ACC112 (cell line): ENCODE measurements at regions not wholly inside any gene's neighbourhood (a gene's known extent, or its start where the extent isn't known, plus 50 kb on each side); places are given as distances from the start of the nearest gene placed in this dataset.

Experiments used
- H2AFZ ChIP-seq: fragments of 200-600 bp; sonication (generic); one replicate; pipeline ENCODE4 v1.6.0; 2017; ENCODE audit warnings: antibody characterized with exemption, low read length; ENCODE audit not compliant: unreplicated experiment
- H3K27ac ChIP-seq: fragments of 200-600 bp; sonication (generic); 2 replicates; pipeline ENCODE4 v1.5.1; 2014; ENCODE audit warnings: low read depth, mild to moderate bottlenecking, antibody characterized with exemption, low read length, moderate library complexity
- H3K27me3 ChIP-seq: fragments of 200-600 bp; sonication (generic); 2 replicates; pipeline ENCODE4 v1.6.1; 2014; ENCODE audit warnings: mild to moderate bottlenecking, antibody characterized with exemption, low read length, moderate library complexity, mixed read lengths; ENCODE audit not compliant: insufficient read depth
- H3K36me3 ChIP-seq: fragments of 200-600 bp; sonication (generic); 2 replicates; pipeline ENCODE4 v1.6.1; 2016; ENCODE audit warnings: mild to moderate bottlenecking, antibody characterized with exemption, low read length, moderate library complexity, mixed read lengths; ENCODE audit not compliant: insufficient read depth
- H3K4me1 ChIP-seq: fragments of 200-600 bp; sonication (generic); one replicate; pipeline ENCODE4 v1.6.1; 2016; ENCODE audit warnings: low read length, mixed read lengths; ENCODE audit not compliant: insufficient read depth, unreplicated experiment, control insufficient read depth
- H3K4me3 ChIP-seq: fragments of 200-600 bp; sonication (generic); 2 replicates; pipeline ENCODE4 v1.5.1; 2014; ENCODE audit warnings: mild to moderate bottlenecking, low read depth, low read length
- H3K79me2 ChIP-seq: fragments of 200-600 bp; sonication (generic); one replicate; pipeline ENCODE4 v1.6.0; 2016; ENCODE audit warnings: low read length; ENCODE audit not compliant: control insufficient read depth, unreplicated experiment, insufficient read depth

- no peak overlapping the region for H3K27ac ChIP-seq
- H3K27me3 ChIP-seq, result no peaks in the 10 kb centered on the region
- no peak overlapping the region for H3K4me3 ChIP-seq
- H3K36me3 ChIP-seq, result no peaks in the 10 kb centered on the region
- H2AFZ ChIP-seq, result no peak overlapping the region
- H3K4me1 ChIP-seq, result no peaks in the 10 kb centered on the region
- H3K79me2 ChIP-seq, result no peaks in the 10 kb centered on the region
Measured at GRCh38 chr6:11294228-11294627, 61.8 kb upstream of the NEDD9 start.

DNA sequence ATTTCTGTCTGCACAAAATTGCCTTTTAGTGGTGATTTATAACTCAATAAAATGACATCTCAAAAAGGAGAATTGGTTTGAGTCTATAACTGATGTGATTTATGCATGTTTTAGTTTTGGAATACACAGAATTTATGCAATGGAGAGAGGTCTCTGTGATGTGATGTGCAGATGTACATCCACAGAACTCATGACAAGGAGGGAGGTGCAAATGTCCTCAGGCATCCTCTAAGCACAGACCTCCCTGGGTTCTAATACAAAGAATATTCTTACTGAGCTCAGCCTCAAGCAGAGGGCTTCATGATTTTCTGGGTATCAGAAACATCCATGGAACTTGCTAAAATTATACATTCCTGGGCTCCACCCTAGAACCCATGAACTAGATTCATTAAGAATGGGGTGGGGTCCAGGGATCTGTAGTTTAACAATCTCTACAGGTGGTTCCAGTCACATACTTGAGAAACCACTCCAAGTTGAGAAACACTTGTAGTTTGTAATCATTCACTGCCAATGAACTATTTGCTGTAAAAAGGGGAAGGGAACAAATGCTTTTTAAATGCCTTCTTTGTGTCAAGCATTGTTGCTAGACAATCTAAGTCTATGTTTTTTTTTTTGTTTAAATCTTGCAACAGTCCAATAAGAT is 60.2 kb upstream of the NEDD9 start:
- H3K27me3 ChIP-seq, result no peaks in the 10 kb centered on the region
- no peak overlapping the region for H3K4me3 ChIP-seq
- H3K4me1 ChIP-seq, result no peaks in the 10 kb centered on the region
- no peaks in the 10 kb centered on the region for H3K36me3 ChIP-seq
- no peak overlapping the region for H3K27ac ChIP-seq
- H2AFZ ChIP-seq, result no peak overlapping the region
- H3K79me2 ChIP-seq, result no peaks in the 10 kb centered on the region

DNA sequence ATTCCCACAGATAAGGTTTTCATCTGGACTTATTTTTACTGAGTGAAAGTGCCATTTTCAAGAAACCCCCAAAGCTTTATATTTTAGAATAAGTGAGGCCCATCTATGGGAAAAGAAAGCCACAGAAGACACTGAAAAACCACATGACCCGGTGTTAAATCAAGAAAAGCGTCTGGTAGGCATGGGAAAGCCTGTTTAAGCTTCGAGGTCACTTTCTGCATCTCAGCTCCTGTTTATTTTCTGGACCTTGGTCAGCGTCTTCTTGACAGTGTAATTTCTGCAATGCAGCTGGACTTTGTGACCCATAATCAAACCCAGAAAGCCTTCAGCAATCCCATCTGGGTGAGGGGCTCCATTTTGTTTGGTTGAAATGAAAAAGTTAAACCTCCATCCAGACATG is 59.6 kb upstream of the NEDD9 start:
- no peaks in the 10 kb centered on the region for H3K36me3 ChIP-seq
- H3K27ac ChIP-seq, result no peak overlapping the region
- no peak overlapping the region for H3K4me3 ChIP-seq
- H3K4me1 ChIP-seq, result no peaks in the 10 kb centered on the region
- no peak overlapping the region for H2AFZ ChIP-seq
- H3K79me2 ChIP-seq, result no peaks in the 10 kb centered on the region
- H3K27me3 ChIP-seq, result no peaks in the 10 kb centered on the region

DNA sequence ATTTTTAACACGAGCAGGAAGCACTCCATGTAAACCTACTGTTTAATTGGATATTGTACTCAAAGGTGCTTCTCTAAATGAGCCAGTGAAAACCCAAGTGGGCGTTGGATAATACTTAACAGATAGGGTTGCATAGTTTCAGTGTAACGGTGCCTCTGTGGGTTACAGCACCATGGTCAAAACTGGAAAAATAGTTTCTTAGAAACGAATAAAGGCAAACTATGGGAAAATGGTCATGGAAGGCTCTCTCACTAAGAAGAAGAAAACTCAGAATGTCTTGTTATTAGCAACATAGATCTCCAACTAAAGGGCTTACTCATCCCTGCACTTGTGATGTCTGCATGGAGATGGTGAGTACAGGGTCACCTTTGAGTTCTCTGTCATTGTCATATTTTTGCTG is 59.1 kb upstream of the NEDD9 start:
- Histone ChIP-seq H3K4me3 (no peak overlapping the region), H3K27ac (no peak overlapping the region), H3K79me2 (no peaks in the 10 kb centered on the region), H3K36me3 (no peaks in the 10 kb centered on the region), H3K27me3 (no peaks in the 10 kb centered on the region), H2AFZ (no peak overlapping the region), H3K4me1 (no peaks in the 10 kb centered on the region)

GRCh38 chr6:11290027-11290426 is 57.6 kb upstream of the NEDD9 start:
- H3K4me3 ChIP-seq, result no peak overlapping the region
- no peaks in the 10 kb centered on the region for H3K36me3 ChIP-seq
- no peaks in the 10 kb centered on the region for H3K79me2 ChIP-seq
- H2AFZ ChIP-seq, result no peak overlapping the region
- H3K27ac ChIP-seq, result no peak overlapping the region
- H3K4me1 ChIP-seq, result no peaks in the 10 kb centered on the region
- H3K27me3 ChIP-seq, result no peaks in the 10 kb centered on the region

DNA sequence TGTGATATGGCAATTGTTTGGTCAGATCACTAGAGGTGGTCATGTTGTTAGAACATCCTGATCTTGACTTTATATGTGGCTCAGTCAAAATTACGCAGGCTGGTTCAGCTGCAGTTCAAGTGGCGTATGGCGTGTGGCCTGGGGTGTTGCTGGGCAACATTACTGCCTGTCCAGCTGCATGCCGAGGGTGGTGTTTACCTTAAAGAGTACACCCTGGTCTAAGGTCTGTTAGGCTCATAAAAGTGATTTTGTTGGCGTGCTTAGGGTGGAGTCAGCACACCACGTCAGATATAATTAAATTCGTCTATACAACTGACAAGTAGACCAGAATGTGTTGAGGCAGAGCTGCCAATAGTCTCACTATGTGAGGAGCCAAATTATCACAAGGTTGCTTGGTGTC is 55.6 kb upstream of the NEDD9 start:
- no peaks in the 10 kb centered on the region for H3K79me2 ChIP-seq
- H3K36me3 ChIP-seq, result no peaks in the 10 kb centered on the region
- H3K27me3 ChIP-seq, result no peaks in the 10 kb centered on the region
- no peak overlapping the region for H2AFZ ChIP-seq
- no peaks in the 10 kb centered on the region for H3K4me1 ChIP-seq
- no peak overlapping the region for H3K4me3 ChIP-seq
- no peak overlapping the region for H3K27ac ChIP-seq

- H3K79me2 ChIP-seq, result no peaks in the 10 kb centered on the region
- no peak overlapping the region for H3K4me3 ChIP-seq
- no peak overlapping the region for H3K27ac ChIP-seq
- H3K27me3 ChIP-seq, result no peaks in the 10 kb centered on the region
- no peaks in the 10 kb centered on the region for H3K36me3 ChIP-seq
- H3K4me1 ChIP-seq, result no peaks in the 10 kb centered on the region
- no peak overlapping the region for H2AFZ ChIP-seq
Measured at GRCh38 chr6:11284996-11285395, 52.5 kb upstream of the NEDD9 start.

DNA sequence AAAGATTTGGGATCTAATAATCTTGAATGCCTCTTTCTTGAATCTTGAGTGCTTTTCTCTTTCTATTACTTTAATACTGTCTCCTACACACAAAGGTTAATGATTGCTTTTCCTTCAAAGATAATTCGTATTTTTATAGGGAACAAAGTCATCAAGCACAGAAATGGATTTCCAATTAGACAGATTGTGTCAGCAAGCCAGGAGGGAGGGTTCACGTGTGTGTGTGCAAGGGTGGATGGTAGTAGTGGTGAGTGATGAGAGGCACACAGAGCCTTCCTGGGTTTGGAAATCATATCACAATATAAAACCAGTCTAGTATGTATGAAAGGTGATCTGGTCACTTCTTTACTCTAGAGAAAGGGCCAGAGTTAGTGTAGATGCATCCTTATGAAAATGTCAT is 51.2 kb upstream of the NEDD9 start:
- no peaks in the 10 kb centered on the region for H3K36me3 ChIP-seq
- no peak overlapping the region for H2AFZ ChIP-seq
- H3K79me2 ChIP-seq, result no peaks in the 10 kb centered on the region
- H3K27me3 ChIP-seq, result no peaks in the 10 kb centered on the region
- H3K27ac ChIP-seq, result no peak overlapping the region
- no peak overlapping the region for H3K4me3 ChIP-seq
- no peaks in the 10 kb centered on the region for H3K4me1 ChIP-seq

DNA sequence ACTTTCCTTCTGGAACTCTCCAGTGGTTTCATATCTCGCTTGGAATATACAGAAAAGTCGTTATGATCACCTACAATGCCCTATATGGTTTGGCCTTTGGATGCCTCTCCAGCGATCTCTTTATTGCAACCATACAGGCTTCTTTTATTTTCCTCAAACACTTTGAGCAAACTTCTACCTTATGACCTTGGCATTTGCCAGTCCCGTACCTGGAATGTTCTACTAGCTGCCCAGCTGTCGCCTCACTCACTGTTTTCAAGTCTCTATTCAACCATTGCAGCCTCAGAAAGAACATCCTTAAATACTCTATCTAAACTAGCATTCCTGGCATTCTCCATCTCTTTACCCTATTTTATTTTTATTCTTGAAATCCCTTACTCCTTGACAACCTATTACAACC is 50.4 kb upstream of the NEDD9 start:
- Histone ChIP-seq H2AFZ (no peak overlapping the region), H3K4me1 (no peaks in the 10 kb centered on the region), H3K4me3 (no peak overlapping the region), H3K36me3 (no peaks in the 10 kb centered on the region), H3K27me3 (no peaks in the 10 kb centered on the region), H3K27ac (no peak overlapping the region), H3K79me2 (no peaks in the 10 kb centered on the region)
